Stomach (tissue), 4 donors: ENCODE measurements at regions not wholly inside any gene's neighbourhood (a gene's known extent, or its start where the extent isn't known, plus 50 kb on each side); places are given as distances from the start of the nearest gene placed in this dataset.

Experiments
- EP300 ChIP-seq: sonication (generic); formaldehyde crosslinking; IDR thresholded peaks from one replicate; pipeline ENCODE4 v1.6.1; 2017; ENCODE audit warnings: antibody characterized with exemption
- TF ChIP-seq, protein P1 (sequence below), 7 experiments: fragments of 450-650 bp in 4 of 7; fragments of 200-600 bp in 3 of 7; sonication (generic) in 3 of 7; IDR thresholded peaks; one replicate each; pipeline ENCODE4 v1.5.1; 2016 to 2019; ENCODE audit warnings: antibody characterized with exemption in 7 of 7, control low read depth in 2 of 7, mild to moderate bottlenecking in 1 of 7

DNA sequence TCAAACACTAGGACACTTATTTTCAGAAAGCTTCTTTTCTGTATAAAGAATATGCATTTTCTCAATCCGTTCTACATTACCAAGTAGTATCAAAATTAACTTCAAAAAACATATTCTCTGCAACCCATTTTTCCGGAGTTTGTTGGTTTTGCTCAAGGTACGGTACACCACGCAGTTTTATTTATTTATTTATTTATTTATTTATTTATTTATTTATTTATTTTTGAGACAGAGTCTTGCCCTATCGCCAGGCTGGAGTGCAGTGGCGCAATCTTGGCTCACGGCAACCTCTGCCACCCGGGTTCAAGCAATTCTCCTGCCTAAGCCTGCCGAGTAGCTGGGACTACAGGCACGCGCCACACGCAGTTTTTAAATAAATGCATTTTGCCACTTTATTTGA is 900.3 kb downstream of the CBLN2 start:
- TF ChIP-seq, protein P1, sequence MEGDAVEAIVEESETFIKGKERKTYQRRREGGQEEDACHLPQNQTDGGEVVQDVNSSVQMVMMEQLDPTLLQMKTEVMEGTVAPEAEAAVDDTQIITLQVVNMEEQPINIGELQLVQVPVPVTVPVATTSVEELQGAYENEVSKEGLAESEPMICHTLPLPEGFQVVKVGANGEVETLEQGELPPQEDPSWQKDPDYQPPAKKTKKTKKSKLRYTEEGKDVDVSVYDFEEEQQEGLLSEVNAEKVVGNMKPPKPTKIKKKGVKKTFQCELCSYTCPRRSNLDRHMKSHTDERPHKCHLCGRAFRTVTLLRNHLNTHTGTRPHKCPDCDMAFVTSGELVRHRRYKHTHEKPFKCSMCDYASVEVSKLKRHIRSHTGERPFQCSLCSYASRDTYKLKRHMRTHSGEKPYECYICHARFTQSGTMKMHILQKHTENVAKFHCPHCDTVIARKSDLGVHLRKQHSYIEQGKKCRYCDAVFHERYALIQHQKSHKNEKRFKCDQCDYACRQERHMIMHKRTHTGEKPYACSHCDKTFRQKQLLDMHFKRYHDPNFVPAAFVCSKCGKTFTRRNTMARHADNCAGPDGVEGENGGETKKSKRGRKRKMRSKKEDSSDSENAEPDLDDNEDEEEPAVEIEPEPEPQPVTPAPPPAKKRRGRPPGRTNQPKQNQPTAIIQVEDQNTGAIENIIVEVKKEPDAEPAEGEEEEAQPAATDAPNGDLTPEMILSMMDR (IDR thresholded peaks at IDR 0.05), result no peak
- TF ChIP-seq EP300, result no peak
